Kidney epithelial cell (primary cell): ENCODE measurements at regions not wholly inside any gene's neighbourhood (a gene's known extent, or its start where the extent isn't known, plus 50 kb on each side); places are given as distances from the start of the nearest gene placed in this dataset.

Experiments used
- DNase-seq: peaks from one replicate; pipeline ENCODE4 v3.0.0-alpha.2; 2010; ENCODE audit warnings: low read depth
- H3K27me3 ChIP-seq: 2 replicates; pipeline ENCODE4 v1.6.0; 2011; ENCODE audit warnings: low read length; ENCODE audit not compliant: control insufficient read depth, insufficient read depth
- H3K36me3 ChIP-seq: 2 replicates; pipeline ENCODE4 v1.5.1; 2011; ENCODE audit warnings: low read length; ENCODE audit not compliant: control insufficient read depth, insufficient read depth
- H3K4me3 ChIP-seq: 2 replicates; pipeline ENCODE4 v1.5.1; 2011; ENCODE audit warnings: low read depth, mild to moderate bottlenecking, control low read depth, low read length
- CTCF ChIP-seq: IDR thresholded peaks from 2 replicates; pipeline ENCODE4 v1.5.1; 2011; ENCODE audit warnings: mild to moderate bottlenecking, moderate library complexity, low read length, control low read depth, inconsistent platforms; ENCODE audit not compliant: insufficient read depth, poor library complexity, severe bottlenecking

- no peak for TF ChIP-seq CTCF
- no peaks in the 10 kb centered on the region for H3K27me3 ChIP-seq
- no peaks in the 10 kb centered on the region for H3K36me3 ChIP-seq
- H3K4me3 ChIP-seq: no peak overlapping the region
- no peak for DNase-seq
Observed at GRCh38 chr4:117529401-117529800, 444.0 kb upstream of the TRAM1L1 start.

- H3K36me3 ChIP-seq: no peaks in the 10 kb centered on the region
- no peak for TF ChIP-seq CTCF
- H3K27me3 ChIP-seq: no peaks in the 10 kb centered on the region
- no peak for DNase-seq
- H3K4me3 ChIP-seq: no peak overlapping the region
Observed at GRCh38 chr4:117533501-117533900, 448.1 kb upstream of the TRAM1L1 start.

GRCh38 chr4:117545039-117545438 lies 459.7 kb upstream of the TRAM1L1 start:
- Histone ChIP-seq H3K27me3 (no peaks in the 10 kb centered on the region), H3K36me3 (no peaks in the 10 kb centered on the region), H3K4me3 (no peak overlapping the region)
- no peak for TF ChIP-seq CTCF
- DNase-seq: no peak

- H3K27me3 ChIP-seq: no peaks in the 10 kb centered on the region
- no peak for DNase-seq
- H3K36me3 ChIP-seq: no peaks in the 10 kb centered on the region
- no peak overlapping the region for H3K4me3 ChIP-seq
- no peak for TF ChIP-seq CTCF
Observed at GRCh38 chr4:117549524-117549923, 464.1 kb upstream of the TRAM1L1 start.

- no peak for DNase-seq
- Histone ChIP-seq H3K27me3 (no peaks in the 10 kb centered on the region), H3K4me3 (no peak overlapping the region), H3K36me3 (no peaks in the 10 kb centered on the region)
- TF ChIP-seq CTCF: no peak
Observed at GRCh38 chr4:117550085-117550484, 464.7 kb upstream of the TRAM1L1 start.

- H3K36me3 ChIP-seq: no peaks in the 10 kb centered on the region
- H3K4me3 ChIP-seq: no peak overlapping the region
- TF ChIP-seq CTCF: no peak
- DNase-seq: no peak
- no peaks in the 10 kb centered on the region for H3K27me3 ChIP-seq
Observed at GRCh38 chr4:117560329-117560728, 474.0 kb upstream of the NDST3 start.
